Uterus (tissue), 2 donors: ENCODE measurements at regions not wholly inside any gene's neighbourhood (a gene's known extent, or its start where the extent isn't known, plus 50 kb on each side); places are given as distances from the start of the nearest gene placed in this dataset.

Experiments used
- CTCF ChIP-seq, 4 experiments: fragments of 200-600 bp in 2 of 4; fragments of 450-650 bp in 2 of 4; sonication (generic) in 2 of 4; IDR thresholded peaks; one replicate each; pipeline ENCODE4 v1.5.1; 2016 to 2019; ENCODE audit warnings: antibody characterized with exemption in 4 of 4, mild to moderate bottlenecking in 2 of 4, moderate library complexity in 1 of 4
- POLR2A ChIP-seq, 2 donors: fragments of 450-650 bp; IDR thresholded peaks; one replicate each; pipeline ENCODE4 v1.6.1; 2016; ENCODE audit warnings: antibody characterized with exemption in 2 of 2, mild to moderate bottlenecking in 1 of 2, moderate library complexity in 1 of 2

- TF ChIP-seq CTCF (IDR thresholded peaks at IDR 0.05), result no peak
- TF ChIP-seq POLR2A (IDR thresholded peaks at IDR 0.05), result no peak
Observed at GRCh38 chr22:48284671-48285070, 1522.2 kb downstream of the TBC1D22A start.
